GM19397 (cell line): ENCODE measurements at regions not wholly inside any gene's neighbourhood (a gene's known extent, or its start where the extent isn't known, plus 50 kb on each side); places are given as distances from the start of the nearest gene placed in this dataset.

Source experiments
- ATAC-seq: cut with Tn5 transposase; IDR thresholded peaks from one replicate; pipeline ENCODE4 v1.9.1; 2021; ENCODE audit warnings: mild to moderate bottlenecking, moderate library complexity; ENCODE audit not compliant: unreplicated experiment

DNA sequence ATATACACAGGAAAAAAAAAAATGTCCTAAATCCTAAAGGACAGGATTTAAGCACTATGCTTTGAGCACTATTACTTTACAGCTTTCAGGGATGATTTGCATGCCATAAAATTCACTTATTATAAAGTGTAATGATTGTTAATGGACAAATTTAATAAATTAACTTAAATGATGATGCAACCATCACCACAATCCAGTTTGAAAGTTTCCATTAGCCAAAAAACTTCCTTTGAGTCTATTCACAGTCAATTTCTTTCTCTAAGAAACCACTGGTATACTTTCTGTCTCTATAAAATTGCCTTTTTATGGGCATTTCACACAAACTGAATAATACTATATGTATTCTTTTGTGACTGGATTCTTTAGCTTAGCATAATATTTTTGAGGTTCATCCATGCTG, 111.1 kb upstream of the RIOK3 start:
- no peak for ATAC-seq

DNA sequence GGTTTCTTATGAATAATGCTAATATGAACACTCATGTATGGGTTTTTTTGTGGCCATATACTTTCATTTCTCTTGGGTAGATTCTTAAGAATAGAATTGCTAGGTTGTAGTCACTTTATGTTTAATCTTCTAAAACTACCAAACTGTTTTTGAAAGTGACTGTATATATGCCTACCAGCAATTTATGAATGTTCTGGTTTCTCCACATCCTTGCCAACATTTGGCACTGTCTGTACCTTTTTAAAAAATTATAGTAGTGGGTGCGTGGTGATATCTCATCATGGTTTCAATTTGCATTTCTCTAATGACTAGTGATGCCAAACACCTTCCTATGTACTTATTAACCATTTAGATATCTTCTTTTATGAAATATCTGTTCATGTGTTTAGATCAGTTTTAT, 110.6 kb upstream of the RIOK3 start:
- no peak for ATAC-seq

DNA sequence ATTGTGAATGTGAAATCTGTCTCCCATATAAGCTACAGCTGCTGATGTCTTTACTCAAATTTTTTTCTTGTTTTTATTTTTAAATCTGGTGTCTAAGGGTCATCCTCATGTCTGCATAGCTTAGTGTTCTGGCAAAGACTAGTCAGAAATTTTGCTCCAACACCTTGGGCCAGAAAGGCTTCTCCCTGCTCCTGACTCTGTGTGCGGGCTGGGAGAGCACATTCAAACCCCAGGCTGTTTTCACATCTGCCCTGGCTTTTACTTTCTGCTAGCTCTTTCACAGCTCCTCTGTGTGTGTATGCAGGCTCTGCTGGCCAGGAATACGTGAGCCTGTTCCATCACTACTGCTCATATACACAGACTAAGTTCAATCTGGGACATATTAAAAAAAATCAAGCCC, 102.9 kb upstream of the RIOK3 start:
- no peak for ATAC-seq

DNA sequence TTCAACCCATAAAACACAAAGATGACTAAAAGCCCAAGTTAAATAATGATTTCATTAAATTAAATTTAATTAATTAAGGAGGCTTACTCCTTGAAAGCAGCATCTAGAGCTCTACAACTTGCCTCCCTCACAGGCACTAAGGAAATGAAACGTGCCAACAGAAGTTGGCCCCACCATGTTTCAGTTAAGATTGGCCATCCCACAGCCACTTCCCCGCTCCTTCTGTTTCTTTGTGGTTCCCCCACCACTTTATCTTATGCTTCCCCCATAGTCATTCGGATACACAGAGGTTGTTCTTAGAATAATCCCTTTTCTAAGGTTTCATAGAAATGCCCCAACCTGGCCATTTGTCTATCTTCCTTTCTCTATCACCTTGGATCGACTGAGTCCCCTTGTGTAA, 101.6 kb upstream of the RIOK3 start:
- ATAC-seq, result no peak

DNA sequence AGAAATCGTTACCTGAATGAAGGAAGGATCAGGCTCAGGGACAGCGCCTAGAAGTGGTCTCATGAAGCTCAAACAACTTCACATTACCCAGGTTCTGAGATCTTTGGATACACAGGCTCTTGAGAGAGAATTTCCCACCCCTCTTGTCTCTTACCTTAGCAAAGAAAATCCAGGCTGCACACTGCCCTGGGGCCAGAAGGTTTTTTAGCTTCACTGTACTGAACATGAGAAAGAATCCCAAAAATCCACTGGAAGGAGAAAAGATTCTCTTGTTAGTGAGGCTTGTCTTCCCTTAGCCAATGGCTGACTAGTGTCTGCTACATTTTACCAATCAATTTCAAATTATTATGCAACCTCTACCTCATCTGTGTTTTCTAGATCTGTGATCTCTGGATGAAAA, 101.0 kb upstream of the RIOK3 start:
- ATAC-seq, result no peak

DNA sequence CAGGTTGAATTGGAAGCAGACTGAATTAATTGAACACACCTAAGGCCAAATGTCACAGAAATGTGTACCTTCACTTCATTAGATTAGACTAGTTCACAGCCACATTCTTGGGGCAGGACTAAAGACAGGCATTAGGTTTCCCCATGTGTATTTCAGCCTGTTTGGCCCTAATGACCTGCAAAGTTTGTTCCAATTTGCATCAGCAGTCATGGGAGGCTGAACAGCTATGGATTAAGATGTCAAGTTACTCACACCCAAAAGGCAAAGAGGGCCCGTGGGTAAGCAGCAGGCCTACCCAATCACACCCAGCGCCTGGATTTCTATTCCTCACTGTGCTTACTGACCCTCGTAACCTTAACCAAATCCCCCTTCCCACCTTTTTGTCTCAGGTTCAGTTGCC, 99.6 kb upstream of the RIOK3 start:
- ATAC-seq, result peak; percentile 59

DNA sequence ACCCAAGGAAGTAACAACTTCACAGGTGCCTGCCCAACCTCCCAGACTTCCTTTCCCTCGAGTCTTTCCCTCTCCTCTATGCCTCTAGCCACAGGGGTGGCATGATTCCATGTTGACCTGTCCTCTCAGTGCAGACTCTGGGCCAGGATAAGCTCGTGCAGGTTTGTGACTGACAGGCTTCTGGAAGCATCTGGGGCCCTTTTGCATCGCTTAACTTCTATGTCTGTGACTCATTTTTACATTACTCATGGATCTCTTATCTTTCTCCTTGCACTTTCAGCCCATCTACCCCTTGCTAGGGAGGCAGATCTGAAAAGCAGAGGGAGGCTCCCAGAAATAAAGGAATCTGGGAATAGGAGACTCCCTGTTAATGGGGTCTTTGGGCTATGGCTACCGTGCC, 98.5 kb upstream of the RIOK3 start:
- no peak for ATAC-seq

DNA sequence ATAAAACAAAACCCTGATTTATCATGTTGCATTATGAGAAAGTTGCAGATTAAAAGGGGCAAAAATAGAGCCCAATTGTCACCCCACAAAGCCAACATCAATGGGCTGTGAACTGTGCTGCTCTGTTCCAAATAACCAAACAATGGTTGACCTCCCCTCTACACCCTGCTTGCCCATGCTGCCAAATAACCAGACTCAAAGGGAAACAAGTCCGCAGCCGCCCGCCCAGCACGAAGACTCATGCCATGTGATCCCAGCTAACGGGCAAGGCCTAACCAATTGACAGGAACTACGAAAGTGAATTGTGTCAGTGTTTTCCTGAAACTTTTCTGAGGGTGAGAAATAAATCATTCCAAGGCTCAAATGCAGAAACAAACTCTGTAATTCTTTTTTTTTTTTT, 97.9 kb upstream of the RIOK3 start:
- no peak for ATAC-seq

DNA sequence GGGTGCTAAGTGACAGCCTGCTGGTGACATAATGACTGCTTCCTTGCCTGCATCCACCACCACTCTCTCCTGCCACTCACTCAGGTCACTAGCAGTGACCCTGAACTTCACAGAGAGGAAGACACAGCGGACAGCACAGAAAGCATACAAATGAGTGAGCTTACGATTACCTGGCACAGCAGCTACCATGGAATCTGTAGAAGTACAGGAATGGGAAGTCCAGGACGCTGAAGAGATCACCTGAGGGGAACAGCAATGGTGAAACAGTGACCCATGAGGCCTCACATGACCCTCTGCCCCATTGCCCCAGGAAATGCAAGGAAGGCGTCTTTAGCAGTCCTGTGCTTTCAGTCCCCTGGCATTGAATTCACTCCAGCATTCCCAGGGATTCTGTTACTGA, 96.7 kb upstream of the RIOK3 start:
- no peak for ATAC-seq

DNA sequence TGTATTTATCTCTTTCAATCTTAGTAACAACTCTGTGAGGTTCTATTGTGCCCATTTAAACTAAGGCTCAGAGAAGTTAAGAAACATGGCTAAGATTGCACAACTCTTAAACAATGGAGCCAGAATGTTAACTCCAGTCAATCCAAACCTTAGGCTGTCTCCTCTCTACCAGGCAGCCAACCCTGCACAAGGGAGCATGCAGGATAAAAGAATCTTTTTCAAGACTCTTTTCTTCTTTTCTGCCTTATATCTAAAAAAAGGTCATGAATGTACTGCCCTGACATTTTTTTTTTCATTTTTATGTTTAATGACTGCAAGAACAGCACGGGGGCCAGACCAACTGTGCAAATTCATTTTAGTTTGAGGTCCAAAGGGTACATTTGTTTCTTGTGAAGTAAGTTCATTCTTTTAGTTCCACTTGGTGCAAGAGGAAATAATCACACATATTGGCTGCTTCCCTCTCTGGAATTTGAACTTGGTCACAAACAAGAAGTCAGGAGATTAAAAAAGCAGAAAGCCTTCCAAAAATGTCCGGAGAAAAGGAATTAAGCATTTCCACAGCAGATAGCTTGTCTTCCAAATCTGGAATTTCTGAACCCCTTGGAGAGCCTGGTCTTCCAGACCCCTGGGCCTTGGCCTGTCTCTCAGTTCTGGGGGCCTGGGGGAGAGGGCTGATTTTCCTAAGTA, 96.0 kb upstream of the RIOK3 start:
- ATAC-seq, result no peak

DNA sequence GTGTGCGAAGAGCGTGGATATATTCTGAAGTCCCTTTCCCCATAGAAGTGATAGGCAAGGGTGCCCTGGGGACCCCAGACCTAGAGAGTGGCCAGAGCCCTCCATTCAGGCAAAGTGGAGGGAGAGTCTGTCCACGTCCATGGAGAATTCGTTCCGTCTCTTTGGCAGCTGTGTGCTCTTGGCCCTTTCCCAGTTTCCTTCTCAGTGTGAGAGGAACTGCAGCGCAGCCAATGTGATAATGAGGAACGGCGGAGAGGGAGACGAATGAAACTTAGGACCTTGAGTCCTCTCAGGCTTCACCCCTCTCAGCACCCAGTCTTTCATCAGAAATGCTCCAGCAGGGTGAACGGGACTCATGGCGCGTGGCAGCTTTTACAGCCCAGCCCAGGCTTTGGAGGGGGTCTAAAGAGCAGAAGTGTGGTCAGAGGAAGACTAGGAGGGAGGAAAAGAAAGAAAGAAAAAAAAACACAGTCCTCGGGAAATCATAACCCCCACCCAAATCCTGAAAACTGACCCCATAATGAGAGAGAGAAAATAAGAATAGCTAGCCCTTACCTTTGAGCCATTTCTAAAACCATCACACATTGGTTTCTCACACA, 95.0 kb upstream of the RIOK3 start:
- no peak for ATAC-seq

DNA sequence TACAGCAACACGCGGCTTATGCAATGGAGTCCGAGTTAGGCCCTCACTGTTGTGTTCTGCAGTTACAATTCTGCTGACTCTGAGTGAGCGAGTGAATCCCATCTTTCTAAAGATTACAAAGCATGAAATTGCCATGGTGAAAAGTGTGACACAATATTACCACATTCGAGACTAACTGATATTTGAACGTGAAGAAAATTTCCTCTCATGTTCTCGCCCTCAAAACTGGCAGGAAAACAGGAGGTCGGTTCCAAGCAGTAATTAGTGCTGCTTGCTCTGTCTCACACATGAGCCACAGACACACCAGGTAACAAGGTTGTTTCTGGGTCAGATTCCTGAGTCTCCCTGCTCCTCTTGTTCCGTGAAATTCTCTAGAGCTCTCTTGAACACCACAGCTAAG, 93.7 kb upstream of the RIOK3 start:
- ATAC-seq, result no peak

DNA sequence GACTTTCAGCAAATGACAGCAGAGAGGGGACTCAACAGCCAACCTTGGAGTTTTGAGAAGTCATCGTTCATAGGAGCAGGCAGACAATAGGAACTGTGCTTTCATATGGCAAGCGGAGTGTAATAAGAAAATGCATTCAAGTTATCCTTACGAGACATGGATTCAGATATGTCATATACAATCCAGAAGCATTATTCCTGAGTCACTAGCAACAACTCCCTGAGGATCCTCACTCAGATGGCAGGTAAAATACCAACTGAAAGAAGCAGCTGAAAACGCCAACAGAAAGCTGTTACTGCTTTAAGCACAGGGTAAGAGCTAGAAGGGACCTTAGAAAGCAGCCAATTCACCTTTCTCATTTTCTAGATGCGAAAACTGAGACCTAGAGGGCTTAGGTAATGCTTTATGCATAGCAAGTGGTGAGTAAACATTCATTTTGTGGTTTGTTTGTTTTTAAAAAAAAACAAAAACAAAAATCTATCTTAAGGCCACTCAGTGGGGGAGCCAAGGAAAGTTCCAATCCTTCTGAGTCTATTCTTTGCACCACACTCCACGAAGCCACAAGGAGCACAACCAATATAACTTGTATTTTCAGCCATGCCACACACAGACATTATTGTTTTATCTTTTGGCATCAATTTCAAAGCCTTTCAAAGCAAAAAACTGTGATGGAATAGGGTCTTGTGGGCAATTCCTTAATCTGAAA, 89.1 kb upstream of the RIOK3 start:
- no peak for ATAC-seq

DNA sequence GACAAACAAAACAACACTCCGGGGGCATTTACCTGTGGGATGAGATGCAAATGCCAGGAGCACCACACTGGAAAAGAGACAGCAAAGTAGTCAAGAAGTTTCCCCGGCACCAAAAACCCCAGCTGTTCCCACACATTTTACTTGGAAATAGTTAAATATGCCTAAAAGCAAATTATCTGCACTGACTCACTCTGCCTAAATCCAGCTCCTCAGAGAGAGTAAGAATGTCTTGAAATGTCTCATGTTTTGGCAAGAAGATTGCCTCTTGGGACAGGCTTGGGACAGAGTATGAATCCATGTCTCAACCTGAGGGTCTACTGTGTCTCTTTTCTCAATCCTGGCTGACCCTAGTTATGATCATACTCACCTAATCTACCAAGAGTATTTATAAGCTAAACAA, 87.5 kb upstream of the RIOK3 start:
- no peak for ATAC-seq

DNA sequence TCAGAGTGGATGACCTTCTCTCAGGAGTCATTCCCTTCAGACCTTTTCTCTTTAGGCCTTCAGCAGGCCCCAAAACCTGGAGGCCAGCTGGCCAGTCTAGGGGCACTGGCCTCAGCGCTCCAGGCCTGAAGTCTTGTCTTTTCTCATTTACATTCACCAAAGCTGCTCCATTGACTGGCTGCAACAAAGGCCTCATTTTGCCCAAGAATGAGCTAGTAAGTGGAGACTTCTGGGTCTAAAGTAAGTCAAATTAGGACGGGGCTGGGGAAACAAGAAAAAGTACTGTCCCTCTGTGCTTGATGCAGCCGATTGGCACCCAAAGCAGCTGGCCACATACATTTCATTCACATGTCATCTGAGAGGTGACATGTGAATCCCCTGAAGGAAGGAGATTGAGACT, 83.8 kb upstream of the RIOK3 start:
- ATAC-seq, result no peak

DNA sequence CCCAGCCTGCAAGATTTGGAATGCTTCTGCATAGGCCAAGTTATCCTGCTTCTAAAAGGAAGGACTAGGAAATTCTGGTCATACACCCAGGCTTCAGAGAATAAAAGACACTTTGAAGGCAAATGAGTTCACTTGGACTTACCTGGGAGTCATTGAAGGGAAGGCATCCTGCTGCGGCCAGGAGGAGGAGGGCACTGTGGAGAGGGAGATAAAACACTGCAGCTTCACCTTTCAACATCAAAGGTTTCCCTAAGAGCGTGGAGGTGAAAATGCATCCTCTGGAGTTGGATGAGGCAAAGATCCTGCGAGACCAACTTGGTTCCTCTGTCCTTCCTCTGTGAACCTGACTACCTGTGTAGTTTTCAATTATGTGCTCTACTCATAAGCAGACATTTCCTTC, 79.5 kb upstream of the RIOK3 start:
- no peak for ATAC-seq

DNA sequence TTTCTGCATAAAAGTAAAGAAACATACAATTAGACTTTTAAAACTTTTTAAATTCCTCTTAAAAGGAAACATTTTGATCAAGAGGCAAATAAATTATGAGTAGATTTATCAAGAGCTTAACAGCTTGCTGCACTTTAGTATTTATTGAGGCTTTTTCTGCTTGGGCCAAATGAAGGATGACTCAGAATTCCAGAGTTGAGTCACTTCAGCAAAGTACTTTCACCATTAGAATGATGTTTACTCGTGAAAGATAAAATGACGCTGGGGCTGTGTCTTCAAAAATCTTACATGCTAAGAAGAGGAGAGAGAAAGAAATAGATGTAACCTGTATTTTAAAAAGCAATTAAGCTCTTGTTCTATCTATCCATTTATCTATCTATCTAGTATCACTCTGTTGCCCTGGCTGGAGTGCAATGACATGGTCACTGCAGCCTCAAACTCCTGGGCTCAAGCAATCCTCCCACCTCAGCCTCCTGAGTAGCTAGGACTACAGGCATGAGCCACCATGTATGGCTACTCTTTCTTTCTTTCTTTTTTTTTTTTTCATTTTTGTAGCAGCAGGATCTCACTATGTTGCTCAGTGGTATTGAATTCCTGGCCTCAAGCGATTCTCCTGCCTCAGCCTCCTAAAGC, 75.3 kb upstream of the RIOK3 start:
- no peak for ATAC-seq

DNA sequence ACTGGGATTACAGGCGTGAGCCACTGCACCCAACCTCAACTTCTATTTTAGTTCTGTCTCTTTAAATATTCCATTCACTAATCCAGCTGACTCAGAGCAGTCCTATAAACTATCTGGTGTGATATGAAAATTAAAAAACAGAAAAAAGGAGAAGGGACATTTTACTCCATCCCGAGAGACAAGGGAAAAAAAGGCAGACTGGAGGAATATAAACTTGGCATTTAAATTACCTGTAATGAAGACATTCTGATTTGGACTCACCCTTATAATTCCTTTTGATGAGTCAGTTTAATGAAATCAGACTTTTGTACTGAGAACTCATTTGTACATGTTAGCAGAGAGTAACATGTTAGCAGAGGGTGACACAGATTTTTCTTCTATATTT, 74.8 kb upstream of the RIOK3 start:
- ATAC-seq, result no peak

DNA sequence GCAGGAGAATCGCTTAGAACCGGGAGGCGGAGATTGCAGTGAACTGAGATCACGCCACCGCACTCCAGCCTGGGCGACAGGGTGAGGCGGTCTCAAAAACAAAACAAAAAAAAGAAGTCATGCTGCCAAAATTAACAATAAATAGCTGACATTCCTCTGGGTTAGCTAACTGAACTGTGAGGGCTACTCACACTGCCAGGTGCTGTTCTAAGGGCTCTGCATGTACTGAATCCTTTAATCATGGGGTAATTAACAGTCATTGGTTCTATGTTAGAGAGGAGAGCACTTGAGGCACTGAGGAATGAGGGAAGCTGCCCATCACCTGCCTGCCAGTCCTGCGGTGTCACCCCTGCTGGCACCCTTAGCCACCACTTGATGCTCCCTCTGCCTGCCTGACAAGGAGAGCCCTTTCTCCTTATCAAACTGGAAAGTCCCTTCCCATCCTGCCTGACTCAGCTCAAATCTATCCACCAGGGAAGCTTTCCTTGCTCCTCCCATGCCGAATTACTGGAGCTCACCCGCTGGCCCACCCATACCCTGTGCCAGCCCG, 73.0 kb upstream of the RIOK3 start:
- no peak for ATAC-seq

DNA sequence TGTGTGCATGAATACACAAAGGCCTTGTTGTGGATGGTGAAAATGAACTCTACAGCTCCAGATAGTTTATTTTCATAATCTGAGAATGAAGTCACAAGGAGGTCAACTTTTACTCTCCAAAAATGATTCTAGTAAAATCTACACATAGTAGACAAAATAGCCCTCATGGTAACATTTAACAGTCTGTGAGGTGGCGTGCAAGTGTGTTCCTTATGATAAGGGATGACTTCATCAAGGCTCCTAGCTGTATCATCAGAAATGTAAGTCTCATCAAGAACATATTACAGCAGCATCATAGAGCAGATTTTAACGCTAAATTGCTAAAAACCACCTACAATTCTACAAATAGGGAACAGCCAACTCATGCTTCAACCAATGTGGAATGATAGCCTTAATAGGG, 72.3 kb upstream of the RIOK3 start:
- no peak for ATAC-seq

DNA sequence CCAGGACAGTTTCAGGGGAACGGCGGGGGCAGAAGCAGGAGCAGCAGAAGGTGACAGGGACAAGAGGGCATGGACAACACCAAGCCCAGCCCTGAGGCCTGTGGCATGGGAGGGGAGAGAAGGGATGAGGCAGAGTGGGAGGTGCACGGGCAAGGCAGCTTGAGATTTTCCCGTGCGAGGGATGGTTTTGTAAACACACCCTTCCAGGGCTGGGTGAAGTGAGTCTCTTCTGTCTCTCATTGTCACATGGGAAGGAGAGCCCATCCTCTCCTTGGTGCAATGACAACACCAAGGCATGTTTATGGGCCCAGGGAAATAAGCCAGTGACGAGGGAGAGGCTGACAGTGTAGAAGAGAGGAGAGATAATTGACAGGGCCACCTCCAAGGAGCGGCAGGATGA, 69.6 kb upstream of the RIOK3 start:
- ATAC-seq, result no peak
